ENCODE measurements at regions not wholly inside any gene's neighbourhood (a gene's known extent, or its start where the extent isn't known, plus 50 kb on each side); places are given as distances from the start of the nearest gene placed in this dataset.

- H3K4me1 ChIP-seq (ENCODE audit: control insufficient read depth in 1 of 2, insufficient read depth in 2 of 2, low read length in 2 of 2) = no peaks in the 10 kb centered on the region
- POLR2A ChIA-PET = no interaction called here
- no peaks in the 10 kb centered on the region for H3K36me3 ChIP-seq (ENCODE audit: control insufficient read depth in 1 of 2, insufficient read depth in 2 of 2, low read length in 2 of 2)
- no peak overlapping the region for H2AFZ ChIP-seq (ENCODE audit: low read depth, low read length, poor library complexity, severe bottlenecking)
- no TSS peak for BruUV-seq (replicated peaks)
- peaks cover 0 to 4% of the 10 kb centered on the region in 2 experiments; a peak in 1 of 4 replicates for H3K9me3 ChIP-seq (ENCODE audit: control insufficient read depth in 1 of 2, insufficient read depth in 1 of 2, low read depth in 1 of 2, low read length in 2 of 2)
- ATAC-seq = no peak
- intact Hi-C loops (cut with micrococcal nuclease) = no loop called here
- no peak for DNase-seq (ENCODE audit: low read depth, low spot score)
- H3K4me3 ChIP-seq (replicated peaks in 1 of 2; ENCODE audit: low read depth in 1 of 2, low read length in 2 of 2) = no peak overlapping the region
- CTCF ChIA-PET = no interaction called here
- no peak overlapping the region for H3K4me2 ChIP-seq (ENCODE audit: low read length)
- RAD21 ChIA-PET (ENCODE audit: low non-redundant PET in 1 of 2, low total read pairs in 2 of 2, uncharacterized antibody in 2 of 2, unreplicated experiment in 2 of 2) = no interaction called here
- no peaks in the 10 kb centered on the region for H3K9me2 ChIP-seq (ENCODE audit: insufficient read depth)
- H4K20me1 ChIP-seq (ENCODE audit: insufficient read depth) = no peaks in the 10 kb centered on the region
- no peaks in the 10 kb centered on the region for H3K27me3 ChIP-seq (ENCODE audit: insufficient read depth, low read length)
- no peaks in the 10 kb centered on the region for H3K79me2 ChIP-seq (ENCODE audit: insufficient read depth, low read length)
- TF ChIP-seq FOSL1 (IDR thresholded peaks at IDR 0.05; ENCODE audit: low read depth) (no peak), EGR1 (IDR thresholded peaks at IDR 0.05; ENCODE audit: low read depth) (no peak), ZFX (IDR thresholded peaks at IDR 0.05) (no peak), RAD21 (IDR thresholded peaks at IDR 0.05; ENCODE audit: low read depth) (no peak), YY1 (IDR thresholded peaks at IDR 0.05; ENCODE audit: extremely low read depth, insufficient replicate concordance, low read depth, low read length) (no peak)
- no peak overlapping the region for H3K9ac ChIP-seq (ENCODE audit: low read length)
- H3K27ac ChIP-seq (ENCODE audit: low read depth, low read length) = no peak overlapping the region
These were observed 643.3 kb downstream of the NPHP4 start for GRCh38 chr1:5348732-5349465.

GRCh38 chr1:5347726-5348125 is 644.5 kb downstream of the NPHP4 start:
- Histone ChIP-seq H2AFZ (ENCODE audit: low read depth, low read length, poor library complexity, severe bottlenecking) (no peak overlapping the region), H3K36me3 (ENCODE audit: control insufficient read depth in 1 of 2, insufficient read depth in 2 of 2, low read length in 2 of 2) (no peaks in the 10 kb centered on the region), H3K9ac (ENCODE audit: low read length) (no peak overlapping the region), H3K79me2 (ENCODE audit: insufficient read depth, low read length) (no peaks in the 10 kb centered on the region), H3K27ac (ENCODE audit: low read depth, low read length) (no peak overlapping the region), H3K9me2 (ENCODE audit: insufficient read depth) (no peaks in the 10 kb centered on the region), H4K20me1 (ENCODE audit: insufficient read depth) (no peaks in the 10 kb centered on the region), H3K9me3 (ENCODE audit: control insufficient read depth in 1 of 2, insufficient read depth in 1 of 2, low read depth in 1 of 2, low read length in 2 of 2) (peaks cover 0 to 4% of the 10 kb centered on the region in 2 experiments; a peak in 1 of 4 replicates), H3K27me3 (ENCODE audit: insufficient read depth, low read length) (no peaks in the 10 kb centered on the region), H3K4me2 (ENCODE audit: low read length) (no peak overlapping the region), H3K4me3 (replicated peaks in 1 of 2; ENCODE audit: low read depth in 1 of 2, low read length in 2 of 2) (no peak overlapping the region), H3K4me1 (ENCODE audit: control insufficient read depth in 1 of 2, insufficient read depth in 2 of 2, low read length in 2 of 2) (no peaks in the 10 kb centered on the region)
- no peak for TF ChIP-seq ZBTB33 (IDR thresholded peaks at IDR 0.05; ENCODE audit: extremely low read depth, insufficient replicate concordance, low read length)
- TF ChIP-seq CTCF (IDR thresholded peaks at IDR 0.05 in 2 of 3, conservative IDR thresholded peaks at IDR 0.05 in 1 of 3; ENCODE audit: borderline replicate concordance in 1 of 3, insufficient read depth in 1 of 3, low read depth in 2 of 3, low read length in 2 of 3) = no peak
- no peak for TF ChIP-seq POLR2A (IDR thresholded peaks at IDR 0.05; ENCODE audit: borderline replicate concordance, extremely low read depth, insufficient read depth, insufficient read length)
- no peak for TF ChIP-seq ATF3 (IDR thresholded peaks at IDR 0.05)
- ATAC-seq (no peak), DNase-seq (ENCODE audit: low read depth, low spot score) (no peak)
- ChIA-PET CTCF (no interaction called here), POLR2A (no interaction called here), RAD21 (ENCODE audit: low non-redundant PET in 1 of 2, low total read pairs in 2 of 2, uncharacterized antibody in 2 of 2, unreplicated experiment in 2 of 2) (no interaction called here)
- intact Hi-C loops (cut with micrococcal nuclease) = no loop called here
- BruUV-seq (replicated peaks) = no TSS peak

Measured in HCT116 (cell line).